ENCODE measurements at regions not wholly inside any gene's neighbourhood (a gene's known extent, or its start where the extent isn't known, plus 50 kb on each side); places are given as distances from the start of the nearest gene placed in this dataset.

DNA sequence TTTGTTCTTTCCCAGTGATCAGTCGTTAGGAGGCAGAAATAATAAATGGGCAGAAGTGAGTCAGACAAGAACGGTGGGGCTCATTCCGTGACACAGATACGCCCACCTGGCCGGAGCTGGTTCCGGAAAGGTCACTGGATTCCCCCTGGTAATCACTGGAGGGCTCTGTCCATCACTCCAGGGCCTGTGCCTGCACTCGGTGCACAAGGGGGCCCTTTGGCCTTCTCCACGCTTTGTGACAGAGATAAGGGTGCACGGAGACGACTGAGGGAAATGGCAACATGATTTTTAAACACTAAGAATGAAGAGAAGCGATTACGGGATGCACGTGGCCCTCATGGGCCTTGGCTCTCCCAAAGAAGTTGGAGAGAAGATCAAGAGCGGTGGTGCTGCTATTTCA, 84.4 kb downstream of the PTGR3 start:
- H3K27ac ChIP-seq (ENCODE audit: low read depth in 2 of 2, low read length in 1 of 2): peak overlapping the region in 1 of 2 experiments; percentile 28; a peak in 1 of 4 replicates
- CTCF ChIA-PET: interaction anchor here (1.1 to 1.2 kb wide), 2 partner anchors 356 to 462 kb away, joined by 3 to 5 read pairs; no protein-coding TSS in a partner anchor
- no peak for TF ChIP-seq TCF12 (IDR thresholded peaks at IDR 0.05)
- TF ChIP-seq EZH2phosphoT487 (IDR thresholded peaks at IDR 0.05; ENCODE audit: borderline replicate concordance, low read depth): no peak
- TF ChIP-seq, protein P1, sequence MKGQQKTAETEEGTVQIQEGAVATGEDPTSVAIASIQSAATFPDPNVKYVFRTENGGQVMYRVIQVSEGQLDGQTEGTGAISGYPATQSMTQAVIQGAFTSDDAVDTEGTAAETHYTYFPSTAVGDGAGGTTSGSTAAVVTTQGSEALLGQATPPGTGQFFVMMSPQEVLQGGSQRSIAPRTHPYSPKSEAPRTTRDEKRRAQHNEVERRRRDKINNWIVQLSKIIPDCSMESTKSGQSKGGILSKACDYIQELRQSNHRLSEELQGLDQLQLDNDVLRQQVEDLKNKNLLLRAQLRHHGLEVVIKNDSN (IDR thresholded peaks at IDR 0.05; ENCODE audit: borderline replicate concordance, low read depth): no peak
- TF ChIP-seq, protein P2, sequence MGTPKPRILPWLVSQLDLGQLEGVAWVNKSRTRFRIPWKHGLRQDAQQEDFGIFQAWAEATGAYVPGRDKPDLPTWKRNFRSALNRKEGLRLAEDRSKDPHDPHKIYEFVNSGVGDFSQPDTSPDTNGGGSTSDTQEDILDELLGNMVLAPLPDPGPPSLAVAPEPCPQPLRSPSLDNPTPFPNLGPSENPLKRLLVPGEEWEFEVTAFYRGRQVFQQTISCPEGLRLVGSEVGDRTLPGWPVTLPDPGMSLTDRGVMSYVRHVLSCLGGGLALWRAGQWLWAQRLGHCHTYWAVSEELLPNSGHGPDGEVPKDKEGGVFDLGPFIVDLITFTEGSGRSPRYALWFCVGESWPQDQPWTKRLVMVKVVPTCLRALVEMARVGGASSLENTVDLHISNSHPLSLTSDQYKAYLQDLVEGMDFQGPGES (IDR thresholded peaks at IDR 0.05; ENCODE audit: low read depth, low read length): no peak
- no peak for TF ChIP-seq RXRA (IDR thresholded peaks at IDR 0.05; ENCODE audit: borderline replicate concordance, low read depth)
- TF ChIP-seq GABPA (IDR thresholded peaks at IDR 0.05; ENCODE audit: low read depth): no peak
- no peak for TF ChIP-seq FOXJ3 (CRISPR knock-in tag; IDR thresholded peaks at IDR 0.05)
- TF ChIP-seq POLR2AphosphoS5 (IDR thresholded peaks at IDR 0.05; ENCODE audit: low read depth, low read length): no peak
- no peaks in the 10 kb centered on the region for H3K9me3 ChIP-seq
- no peak overlapping the region for H2AFZ ChIP-seq (ENCODE audit: low read depth)
- no peak overlapping the region for H3K9ac ChIP-seq
- no peaks in the 10 kb centered on the region for H3K79me2 ChIP-seq (ENCODE audit: insufficient read depth)
- no peak overlapping the region for H3K4me2 ChIP-seq
- H3K9me2 ChIP-seq: no peaks in the 10 kb centered on the region
- no peaks in the 10 kb centered on the region for H3F3A ChIP-seq (replicated peaks; ENCODE audit: insufficient read depth)
- H3K27me3 ChIP-seq (ENCODE audit: insufficient read depth): no peaks in the 10 kb centered on the region
- POLR2A ChIA-PET: interaction anchor here (0.7 to 1.7 kb wide), 4 partner anchors 14 to 526 kb away, joined by 3 to 4 read pairs (median 3); no protein-coding TSS in a partner anchor
- no peak for DNase-seq
- H4K20me1 ChIP-seq (ENCODE audit: insufficient read depth): no peaks in the 10 kb centered on the region
- 87% methylated on average over 14 of the region's 14 CpGs for WGBS (ENCODE audit: low lambda C conversion rate)
- peaks cover 0 to 13% of the 10 kb centered on the region in 2 experiments; a peak in 1 of 4 replicates for H3K4me1 ChIP-seq (ENCODE audit: control insufficient read depth in 1 of 2, insufficient read depth in 2 of 2, low read depth in 1 of 2, low read length in 1 of 2)
- H3K4me3 ChIP-seq (ENCODE audit: low read depth in 2 of 2, low read length in 1 of 2): no peak overlapping the region; a peak in 1 of 4 replicates
- no peaks in the 10 kb centered on the region for H3K36me3 ChIP-seq (replicated peaks in 1 of 2; ENCODE audit: control insufficient read depth in 1 of 2, insufficient read depth in 2 of 2, low read length in 1 of 2)

DNA sequence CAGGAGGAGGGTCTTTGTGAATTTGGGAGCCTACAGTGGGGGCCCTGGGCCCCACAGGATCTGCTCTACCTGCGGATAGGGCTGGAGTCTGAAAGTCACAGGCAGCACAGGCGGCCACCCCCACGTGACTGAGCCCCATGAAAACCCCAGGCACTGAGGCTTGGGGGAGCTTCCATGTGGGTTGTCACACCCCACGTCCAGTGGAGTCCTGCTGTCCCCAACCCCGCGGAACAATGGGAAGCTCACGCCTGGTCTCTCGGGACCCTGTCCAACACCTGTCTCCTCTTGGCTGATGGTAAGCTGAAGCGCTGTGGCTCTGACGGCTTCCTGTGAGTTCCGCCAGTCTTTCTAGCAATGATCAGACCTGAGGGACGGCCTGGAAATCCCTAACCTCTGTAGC, 85.8 kb downstream of the PTGR3 start:
- no peak overlapping the region for H3K4me2 ChIP-seq
- ChIA-PET CTCF (interaction anchor here (1.6 kb wide), 1 partner anchor 13 kb away, joined by 4 read pairs; no protein-coding TSS in a partner anchor), POLR2A (no interaction called here)
- WGBS (ENCODE audit: low lambda C conversion rate): 69% methylated on average over 9 of the region's 12 CpGs
- H3K36me3 ChIP-seq (replicated peaks in 1 of 2; ENCODE audit: control insufficient read depth in 1 of 2, insufficient read depth in 2 of 2, low read length in 1 of 2): no peaks in the 10 kb centered on the region
- peaks cover 0 to 13% of the 10 kb centered on the region in 2 experiments; a peak in 1 of 4 replicates for H3K4me1 ChIP-seq (ENCODE audit: control insufficient read depth in 1 of 2, insufficient read depth in 2 of 2, low read depth in 1 of 2, low read length in 1 of 2)
- H3K4me3 ChIP-seq (ENCODE audit: low read depth in 2 of 2, low read length in 1 of 2): no peak overlapping the region
- H3K9ac ChIP-seq: no peak overlapping the region
- no peaks in the 10 kb centered on the region for H4K20me1 ChIP-seq (ENCODE audit: insufficient read depth)
- H3F3A ChIP-seq (replicated peaks; ENCODE audit: insufficient read depth): no peaks in the 10 kb centered on the region
- no peaks in the 10 kb centered on the region for H3K9me3 ChIP-seq
- no peak overlapping the region for H2AFZ ChIP-seq (ENCODE audit: low read depth)
- no peaks in the 10 kb centered on the region for H3K27me3 ChIP-seq (ENCODE audit: insufficient read depth)
- no peak overlapping the region for H3K27ac ChIP-seq (ENCODE audit: low read depth in 2 of 2, low read length in 1 of 2)
- TF ChIP-seq ELF1 (IDR thresholded peaks at IDR 0.05) (no peak), FOSL2 (IDR thresholded peaks at IDR 0.05; ENCODE audit: borderline replicate concordance, low read depth) (no peak), EP300 (IDR thresholded peaks at IDR 0.05; ENCODE audit: borderline replicate concordance in 1 of 2, low read depth in 1 of 2, low read length in 1 of 2) (no peak), JUND (IDR thresholded peaks at IDR 0.05) (no peak), SIN3A (IDR thresholded peaks at IDR 0.05; ENCODE audit: borderline replicate concordance, low read depth, low read length) (no peak), FOXJ3 (CRISPR knock-in tag; IDR thresholded peaks at IDR 0.05) (no peak), RAD21 (IDR thresholded peaks at IDR 0.05; ENCODE audit: low read length) (no peak), FOXM1 (IDR thresholded peaks at IDR 0.05; ENCODE audit: low read depth) (no peak)
- TF ChIP-seq, protein P3, sequence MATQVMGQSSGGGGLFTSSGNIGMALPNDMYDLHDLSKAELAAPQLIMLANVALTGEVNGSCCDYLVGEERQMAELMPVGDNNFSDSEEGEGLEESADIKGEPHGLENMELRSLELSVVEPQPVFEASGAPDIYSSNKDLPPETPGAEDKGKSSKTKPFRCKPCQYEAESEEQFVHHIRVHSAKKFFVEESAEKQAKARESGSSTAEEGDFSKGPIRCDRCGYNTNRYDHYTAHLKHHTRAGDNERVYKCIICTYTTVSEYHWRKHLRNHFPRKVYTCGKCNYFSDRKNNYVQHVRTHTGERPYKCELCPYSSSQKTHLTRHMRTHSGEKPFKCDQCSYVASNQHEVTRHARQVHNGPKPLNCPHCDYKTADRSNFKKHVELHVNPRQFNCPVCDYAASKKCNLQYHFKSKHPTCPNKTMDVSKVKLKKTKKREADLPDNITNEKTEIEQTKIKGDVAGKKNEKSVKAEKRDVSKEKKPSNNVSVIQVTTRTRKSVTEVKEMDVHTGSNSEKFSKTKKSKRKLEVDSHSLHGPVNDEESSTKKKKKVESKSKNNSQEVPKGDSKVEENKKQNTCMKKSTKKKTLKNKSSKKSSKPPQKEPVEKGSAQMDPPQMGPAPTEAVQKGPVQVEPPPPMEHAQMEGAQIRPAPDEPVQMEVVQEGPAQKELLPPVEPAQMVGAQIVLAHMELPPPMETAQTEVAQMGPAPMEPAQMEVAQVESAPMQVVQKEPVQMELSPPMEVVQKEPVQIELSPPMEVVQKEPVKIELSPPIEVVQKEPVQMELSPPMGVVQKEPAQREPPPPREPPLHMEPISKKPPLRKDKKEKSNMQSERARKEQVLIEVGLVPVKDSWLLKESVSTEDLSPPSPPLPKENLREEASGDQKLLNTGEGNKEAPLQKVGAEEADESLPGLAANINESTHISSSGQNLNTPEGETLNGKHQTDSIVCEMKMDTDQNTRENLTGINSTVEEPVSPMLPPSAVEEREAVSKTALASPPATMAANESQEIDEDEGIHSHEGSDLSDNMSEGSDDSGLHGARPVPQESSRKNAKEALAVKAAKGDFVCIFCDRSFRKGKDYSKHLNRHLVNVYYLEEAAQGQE (IDR thresholded peaks at IDR 0.05; ENCODE audit: low read depth, low read length): no peak
- TF ChIP-seq, protein P4, sequence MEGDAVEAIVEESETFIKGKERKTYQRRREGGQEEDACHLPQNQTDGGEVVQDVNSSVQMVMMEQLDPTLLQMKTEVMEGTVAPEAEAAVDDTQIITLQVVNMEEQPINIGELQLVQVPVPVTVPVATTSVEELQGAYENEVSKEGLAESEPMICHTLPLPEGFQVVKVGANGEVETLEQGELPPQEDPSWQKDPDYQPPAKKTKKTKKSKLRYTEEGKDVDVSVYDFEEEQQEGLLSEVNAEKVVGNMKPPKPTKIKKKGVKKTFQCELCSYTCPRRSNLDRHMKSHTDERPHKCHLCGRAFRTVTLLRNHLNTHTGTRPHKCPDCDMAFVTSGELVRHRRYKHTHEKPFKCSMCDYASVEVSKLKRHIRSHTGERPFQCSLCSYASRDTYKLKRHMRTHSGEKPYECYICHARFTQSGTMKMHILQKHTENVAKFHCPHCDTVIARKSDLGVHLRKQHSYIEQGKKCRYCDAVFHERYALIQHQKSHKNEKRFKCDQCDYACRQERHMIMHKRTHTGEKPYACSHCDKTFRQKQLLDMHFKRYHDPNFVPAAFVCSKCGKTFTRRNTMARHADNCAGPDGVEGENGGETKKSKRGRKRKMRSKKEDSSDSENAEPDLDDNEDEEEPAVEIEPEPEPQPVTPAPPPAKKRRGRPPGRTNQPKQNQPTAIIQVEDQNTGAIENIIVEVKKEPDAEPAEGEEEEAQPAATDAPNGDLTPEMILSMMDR (IDR thresholded peaks at IDR 0.05): no peak
- TF ChIP-seq, protein P5, sequence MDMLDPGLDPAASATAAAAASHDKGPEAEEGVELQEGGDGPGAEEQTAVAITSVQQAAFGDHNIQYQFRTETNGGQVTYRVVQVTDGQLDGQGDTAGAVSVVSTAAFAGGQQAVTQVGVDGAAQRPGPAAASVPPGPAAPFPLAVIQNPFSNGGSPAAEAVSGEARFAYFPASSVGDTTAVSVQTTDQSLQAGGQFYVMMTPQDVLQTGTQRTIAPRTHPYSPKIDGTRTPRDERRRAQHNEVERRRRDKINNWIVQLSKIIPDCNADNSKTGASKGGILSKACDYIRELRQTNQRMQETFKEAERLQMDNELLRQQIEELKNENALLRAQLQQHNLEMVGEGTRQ (IDR thresholded peaks at IDR 0.05; ENCODE audit: borderline replicate concordance, low read depth, low read length): no peak
- TF ChIP-seq, protein P6, sequence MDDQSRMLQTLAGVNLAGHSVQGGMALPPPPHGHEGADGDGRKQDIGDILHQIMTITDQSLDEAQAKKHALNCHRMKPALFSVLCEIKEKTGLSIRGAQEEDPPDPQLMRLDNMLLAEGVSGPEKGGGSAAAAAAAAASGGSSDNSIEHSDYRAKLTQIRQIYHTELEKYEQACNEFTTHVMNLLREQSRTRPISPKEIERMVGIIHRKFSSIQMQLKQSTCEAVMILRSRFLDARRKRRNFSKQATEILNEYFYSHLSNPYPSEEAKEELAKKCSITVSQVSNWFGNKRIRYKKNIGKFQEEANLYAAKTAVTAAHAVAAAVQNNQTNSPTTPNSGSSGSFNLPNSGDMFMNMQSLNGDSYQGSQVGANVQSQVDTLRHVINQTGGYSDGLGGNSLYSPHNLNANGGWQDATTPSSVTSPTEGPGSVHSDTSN (IDR thresholded peaks at IDR 0.05): no peak
- no peaks in the 10 kb centered on the region for H3K79me2 ChIP-seq (ENCODE audit: insufficient read depth)
- no peaks in the 10 kb centered on the region for H3K9me2 ChIP-seq
- DNase-seq: no peak

All from SK-N-SH (cell line).